GM12865 (cell line): ENCODE measurements at regions not wholly inside any gene's neighbourhood (a gene's known extent, or its start where the extent isn't known, plus 50 kb on each side); places are given as distances from the start of the nearest gene placed in this dataset.

ENCODE experiments used
- DNase-seq: peaks from one replicate; pipeline ENCODE4 v3.0.0; 2010; ENCODE audit warnings: low read depth
- H3K4me3 ChIP-seq: 2 replicates; pipeline ENCODE4 v1.5.1; 2011; ENCODE audit warnings: mild to moderate bottlenecking, low read depth, low read length, control low read depth
- CTCF ChIP-seq: IDR thresholded peaks from 2 replicates; pipeline ENCODE4 v1.5.1; 2011; ENCODE audit warnings: low read length, control low read depth, low read depth, inconsistent platforms; ENCODE audit not compliant: insufficient read depth; ENCODE audit errors: missing control alignments

GRCh38 chr22:47366026-47366767, 603.7 kb downstream of the TBC1D22A start:
- H3K4me3 ChIP-seq = no peak overlapping the region
- no peak for TF ChIP-seq CTCF
- DNase-seq = no peak

GRCh38 chr22:47361247-47361646, 598.8 kb downstream of the TBC1D22A start:
- no peak overlapping the region for H3K4me3 ChIP-seq
- DNase-seq = no peak
- no peak for TF ChIP-seq CTCF

GRCh38 chr22:47357493-47357892, 595.0 kb downstream of the TBC1D22A start:
- TF ChIP-seq CTCF = no peak
- H3K4me3 ChIP-seq = no peak overlapping the region
- DNase-seq = no peak

GRCh38 chr22:47357086-47357485, 594.6 kb downstream of the TBC1D22A start:
- no peak overlapping the region for H3K4me3 ChIP-seq
- TF ChIP-seq CTCF = no peak
- no peak for DNase-seq

GRCh38 chr22:47356511-47357011, 594.1 kb downstream of the TBC1D22A start:
- TF ChIP-seq CTCF = no peak
- DNase-seq = no peak
- no peak overlapping the region for H3K4me3 ChIP-seq

- no peak for DNase-seq
- no peak overlapping the region for H3K4me3 ChIP-seq
- no peak for TF ChIP-seq CTCF
These were observed 593.5 kb downstream of the TBC1D22A start for GRCh38 chr22:47355776-47356510.
